Left renal cortex interstitium (tissue), 4 donors: ENCODE measurements at regions not wholly inside any gene's neighbourhood (a gene's known extent, or its start where the extent isn't known, plus 50 kb on each side); places are given as distances from the start of the nearest gene placed in this dataset.
"Not testable (repeated sequence)": the region's sequence is repeated elsewhere in the genome, so short reads cannot be mapped to it uniquely, and the experiment has no call there.

ENCODE experiments used
- DNase-seq, 4 donors: peaks; one replicate each; pipeline ENCODE4 v3.0.0-alpha.2; 2013; ENCODE audit warnings: low read depth in 4 of 4, low spot score in 2 of 4, missing footprints in 1 of 4

DNA sequence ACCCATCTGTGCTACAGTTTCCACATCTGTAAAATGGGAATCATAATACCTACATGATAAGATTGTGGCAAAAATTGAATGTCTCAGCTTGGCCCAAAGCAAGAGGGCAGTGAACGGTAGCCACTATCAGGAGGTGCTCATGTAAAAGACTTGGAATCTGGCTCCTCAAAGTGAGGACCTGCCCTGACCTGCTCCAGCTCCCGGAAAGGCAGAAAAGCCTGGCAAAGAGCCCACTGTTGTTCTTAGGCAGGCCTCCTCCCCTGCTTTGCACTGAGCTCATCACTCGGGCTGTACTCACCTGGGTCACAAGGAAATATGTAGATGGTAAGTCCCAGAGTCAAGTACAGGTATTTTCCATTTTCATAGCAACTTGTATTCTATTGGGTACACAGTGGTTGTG lies 250.7 kb upstream of the TBL1XR1 start:
- no peak for DNase-seq

DNA sequence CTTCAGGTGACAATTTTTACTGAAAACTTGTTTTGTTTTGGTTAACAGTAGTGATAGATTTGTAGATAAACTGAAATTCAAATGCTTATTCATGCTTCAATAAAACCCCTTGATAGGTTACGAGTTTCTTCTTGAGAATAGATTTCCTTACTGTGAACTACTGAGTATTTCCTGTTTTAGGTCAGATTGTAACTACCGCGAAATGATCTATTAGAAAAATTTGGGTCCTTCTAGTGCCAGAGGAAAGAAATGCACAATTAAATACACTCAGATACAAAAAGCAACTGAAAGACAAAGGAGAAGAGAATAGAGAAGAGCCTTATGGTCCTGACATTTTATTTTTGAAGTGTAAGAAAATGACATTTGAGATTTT lies 251.7 kb upstream of the TBL1XR1 start:
- no peak for DNase-seq

DNA sequence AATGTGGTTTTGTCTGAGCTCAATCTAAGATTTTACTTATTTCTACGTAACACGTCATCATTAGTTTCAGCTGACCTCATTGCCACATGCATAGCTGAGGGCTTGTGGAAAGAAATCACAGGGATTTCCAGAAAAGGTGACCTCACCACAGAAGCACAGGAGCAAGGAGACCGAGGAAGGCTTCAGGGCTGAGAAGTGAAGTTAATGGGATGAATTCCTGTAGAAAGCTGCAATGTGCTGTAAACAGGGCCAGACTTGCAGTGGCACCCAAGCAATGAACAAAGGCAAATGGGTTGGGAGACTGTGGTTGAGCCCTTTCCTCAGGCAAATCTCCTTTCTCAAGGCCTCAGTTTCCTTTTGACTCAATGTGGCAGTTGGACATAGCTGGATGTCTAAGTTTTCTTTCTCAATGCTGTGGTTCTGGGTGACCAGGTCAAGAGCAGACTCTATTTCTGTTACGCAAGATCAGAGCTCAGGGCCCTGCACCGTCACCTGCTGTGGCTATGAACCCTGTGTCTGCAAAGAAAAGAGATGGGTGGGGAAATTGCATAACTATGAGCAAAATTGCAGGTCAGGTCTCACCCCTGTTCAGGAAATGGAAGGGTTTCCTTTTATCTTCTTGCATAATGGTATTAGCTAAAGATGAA lies 252.2 kb upstream of the TBL1XR1 start:
- no peak for DNase-seq

DNA sequence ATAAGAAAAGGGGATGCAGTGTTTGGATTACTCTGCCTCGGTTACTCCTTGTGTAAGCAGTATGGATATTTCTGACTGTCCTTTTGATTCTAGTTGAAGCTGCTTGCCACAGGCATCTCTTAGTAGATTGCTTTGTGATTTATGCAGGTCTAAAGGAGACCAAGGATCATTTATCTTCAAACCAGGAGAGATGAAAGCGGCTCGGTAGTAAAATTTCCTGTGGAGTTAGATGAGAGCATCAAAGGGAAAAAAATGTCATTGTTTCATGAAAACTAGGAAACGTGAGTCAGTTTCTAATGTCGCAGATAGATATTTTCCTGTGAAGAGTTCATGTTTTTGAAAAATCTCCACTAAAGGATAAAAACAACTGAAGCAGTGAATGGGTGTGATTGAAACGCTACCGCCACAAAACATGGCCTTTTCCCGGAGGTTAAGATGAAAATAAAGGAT lies 254.0 kb upstream of the TBL1XR1 start:
- peak in 1 of 4 donors; percentile 66 for DNase-seq

DNA sequence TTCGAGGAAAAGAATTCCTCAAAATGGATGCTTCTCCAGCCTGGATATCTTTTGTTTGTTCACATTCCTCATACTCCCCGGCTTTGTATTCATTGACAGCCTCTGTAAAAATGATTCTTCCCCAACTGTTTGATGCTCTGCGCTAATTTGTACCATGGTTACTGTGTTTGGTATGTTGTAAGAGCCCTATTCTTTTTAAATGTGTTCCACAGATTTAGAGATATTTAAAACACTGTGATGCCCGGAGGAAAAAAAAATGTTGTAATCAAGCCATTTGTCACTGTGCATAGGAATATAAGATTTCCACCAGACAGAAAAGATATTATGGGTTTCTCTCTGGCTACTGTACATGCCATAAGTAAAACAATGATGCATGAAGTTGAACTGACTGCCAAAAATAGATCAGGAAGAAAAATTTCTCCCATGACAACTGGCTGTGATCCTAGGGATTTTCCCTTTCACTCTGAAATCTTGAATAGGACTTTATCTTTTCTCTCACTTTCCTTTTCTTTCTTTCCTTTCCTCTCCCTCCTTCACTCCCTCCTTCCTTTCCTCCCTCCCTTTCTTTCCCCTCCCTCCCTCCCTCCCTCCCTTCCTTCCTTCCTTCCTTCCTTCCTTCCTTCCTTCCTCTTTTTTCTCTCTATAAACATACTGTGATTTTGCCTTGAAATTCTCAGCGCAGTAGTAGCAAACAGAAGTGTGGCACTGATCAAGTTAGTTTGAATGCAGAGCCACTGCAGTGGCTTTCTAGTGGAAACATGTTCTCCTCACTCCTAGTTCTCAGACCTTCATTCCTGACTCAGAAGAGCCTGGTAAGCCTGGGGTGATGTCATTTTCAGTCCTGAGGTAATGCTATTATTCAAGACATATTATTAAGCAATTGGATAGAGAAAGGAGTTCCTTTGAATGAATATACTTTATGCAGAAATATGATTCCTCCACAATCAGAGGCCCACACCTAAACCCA lies 254.9 kb upstream of the TBL1XR1 start:
- no peak for DNase-seq

DNA sequence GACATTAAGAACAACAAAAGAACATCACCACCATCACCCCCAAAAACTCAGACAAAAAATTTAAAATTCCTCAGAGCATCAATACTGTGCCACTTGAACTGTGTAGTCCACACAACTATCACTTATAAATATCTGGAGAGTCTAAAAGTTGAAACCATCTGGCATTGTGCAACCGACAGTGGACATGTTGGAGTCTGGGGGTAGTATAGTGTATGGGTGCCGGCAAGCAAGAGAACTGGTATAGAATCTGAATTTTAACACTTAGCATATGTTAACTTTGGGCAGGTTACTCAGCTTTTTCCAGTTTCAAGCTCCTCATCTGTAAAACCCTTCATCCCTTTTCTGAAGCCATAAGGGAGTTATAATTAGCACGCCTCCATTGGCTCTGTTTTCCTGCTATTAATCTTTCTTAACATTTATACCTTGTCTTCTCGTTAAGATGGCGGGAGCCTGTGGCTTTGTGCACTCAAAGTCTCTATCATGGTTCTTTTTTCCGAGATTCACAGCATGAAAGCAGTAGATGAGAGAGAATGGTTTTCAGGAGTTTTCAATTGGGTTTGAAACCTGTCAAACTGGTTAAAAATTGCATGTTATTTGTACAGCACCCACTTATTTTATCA lies 255.7 kb upstream of the TBL1XR1 start:
- DNase-seq, result no peak

DNA sequence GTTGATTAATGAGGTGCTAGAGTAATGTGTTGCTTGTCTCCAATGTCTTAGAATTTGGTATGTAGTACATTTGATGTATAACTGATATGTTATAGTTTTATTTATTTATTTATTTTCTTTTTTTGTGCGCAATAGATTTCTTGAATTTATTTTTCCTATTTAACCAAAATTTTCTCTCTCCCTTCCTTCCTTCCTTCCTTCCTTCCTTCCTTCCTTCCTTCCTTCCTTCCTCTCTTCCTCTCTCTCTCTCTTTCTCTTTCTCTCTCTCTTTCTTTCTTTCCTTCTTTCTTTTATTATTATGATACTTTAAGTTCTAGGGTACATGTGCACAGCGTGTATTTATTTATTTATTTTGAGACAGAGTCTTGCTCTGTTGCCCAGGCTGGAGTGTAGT lies 256.2 kb upstream of the TBL1XR1 start:
- no peak for DNase-seq

DNA sequence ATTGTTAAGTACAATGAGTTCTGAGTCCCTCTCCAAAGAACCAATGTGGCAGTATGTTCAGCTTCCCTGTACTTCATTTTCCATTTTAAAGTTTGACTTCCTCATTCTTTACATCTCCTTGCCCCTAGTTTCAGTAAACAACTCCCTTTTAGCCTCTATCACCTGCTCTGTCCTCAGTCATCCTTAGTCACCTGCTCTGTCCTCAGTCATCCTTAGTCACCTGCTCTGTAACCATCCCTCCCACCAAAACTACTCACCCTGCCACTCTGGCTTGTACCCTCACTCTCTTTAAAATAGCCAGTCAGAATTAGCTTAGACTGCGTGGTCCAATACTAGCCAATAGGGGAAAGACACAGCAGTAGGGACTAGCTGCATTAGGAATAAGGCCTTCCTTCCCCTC lies 259.9 kb upstream of the TBL1XR1 start:
- not testable (repeated sequence) for DNase-seq

DNA sequence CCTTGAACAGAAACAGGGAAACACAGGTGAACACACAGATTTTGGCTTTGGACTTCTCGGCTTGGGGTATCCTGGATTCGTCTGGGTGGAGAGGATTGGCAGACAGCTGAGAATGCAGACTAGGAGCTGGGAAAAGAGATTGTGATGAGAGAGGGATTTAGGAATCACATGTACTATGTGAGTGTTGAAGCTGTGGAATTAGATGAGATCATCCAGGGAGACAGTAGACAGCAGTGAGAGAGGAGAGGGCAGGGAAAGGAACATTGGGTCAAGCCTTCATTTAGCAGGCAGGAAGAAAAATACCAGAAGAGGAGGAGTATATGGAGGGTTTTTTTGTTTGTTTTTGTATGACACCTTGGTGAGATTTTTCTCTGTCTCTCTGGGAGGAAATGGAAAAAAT lies 262.1 kb upstream of the TBL1XR1 start:
- DNase-seq, result no peak

DNA sequence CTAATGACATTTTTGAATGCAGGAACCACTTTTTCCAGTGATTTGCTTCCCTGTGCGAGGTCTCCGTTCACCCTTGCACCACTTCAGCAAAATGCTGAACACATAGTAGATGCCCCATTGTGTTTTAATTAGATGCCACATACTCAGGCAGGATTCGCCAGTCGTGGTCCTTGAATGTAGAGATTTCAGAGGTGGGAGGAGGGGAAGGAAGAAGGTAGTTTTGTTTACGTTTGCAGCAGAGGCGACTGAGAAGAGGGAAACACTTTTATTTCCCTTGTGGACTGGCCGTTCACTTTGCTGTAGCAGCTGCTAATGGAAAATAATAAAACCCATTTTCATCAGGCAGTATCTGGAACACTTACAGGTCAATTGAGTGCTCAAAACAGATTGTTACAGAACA lies 262.8 kb upstream of the TBL1XR1 start:
- DNase-seq, result no peak

DNA sequence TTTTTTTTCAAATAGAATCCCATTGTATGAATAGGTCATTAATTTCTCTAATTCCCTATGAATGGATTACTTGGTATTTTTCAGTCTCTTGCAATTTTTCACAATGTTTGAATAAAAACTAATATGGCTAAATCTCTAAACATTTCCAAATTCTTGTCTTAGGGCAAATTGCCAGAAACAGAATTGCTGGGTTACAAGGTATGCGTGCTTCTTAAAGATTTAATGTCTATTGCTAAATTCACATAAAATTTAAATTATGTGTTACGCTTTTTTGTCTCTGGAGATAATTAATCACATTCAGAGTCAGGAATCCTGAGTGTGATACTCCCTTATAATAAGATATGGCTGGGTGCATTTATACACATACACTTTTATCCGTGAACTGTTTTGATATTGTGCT lies 264.5 kb upstream of the TBL1XR1 start:
- no peak for DNase-seq

DNA sequence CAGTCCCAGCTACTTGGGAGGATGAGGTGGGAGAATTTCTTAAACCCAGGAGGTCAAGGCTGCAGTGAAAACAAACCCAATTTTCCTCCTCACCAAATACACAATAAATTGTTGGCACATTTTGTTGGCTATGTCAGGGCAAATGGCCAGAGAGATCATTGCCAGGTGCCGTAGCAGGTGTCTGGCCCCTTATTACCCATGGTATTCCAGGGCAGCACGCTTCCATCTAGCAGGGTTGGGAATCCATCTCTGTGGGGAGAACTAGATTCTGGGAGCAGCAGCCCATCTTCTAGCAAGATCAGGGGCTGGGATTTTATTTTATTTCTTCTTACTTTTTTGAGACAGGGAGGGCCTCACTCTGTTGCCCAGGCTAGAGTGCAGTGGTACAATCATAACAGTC lies 266.1 kb upstream of the TBL1XR1 start:
- DNase-seq, result not testable (repeated sequence)

DNA sequence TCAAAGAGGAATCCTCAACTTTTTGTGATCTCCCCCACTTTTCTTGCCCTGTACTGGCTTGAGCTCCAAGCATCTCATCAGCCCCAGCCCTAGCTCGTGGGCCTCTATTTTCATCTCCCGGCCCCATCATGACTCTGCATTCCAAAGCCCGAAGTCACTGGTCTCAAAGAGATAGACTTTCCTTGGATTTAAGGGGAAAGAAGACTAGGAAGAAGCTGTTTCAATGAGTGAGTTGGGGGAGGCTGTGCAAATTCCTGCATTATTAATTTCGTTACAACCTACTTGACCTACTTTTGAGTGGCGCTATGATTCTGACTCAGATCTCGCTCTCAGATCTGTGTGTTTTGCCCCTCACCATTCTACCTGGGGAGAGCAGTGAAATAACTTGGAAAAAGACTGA lies 266.6 kb upstream of the TBL1XR1 start:
- DNase-seq, result no peak

DNA sequence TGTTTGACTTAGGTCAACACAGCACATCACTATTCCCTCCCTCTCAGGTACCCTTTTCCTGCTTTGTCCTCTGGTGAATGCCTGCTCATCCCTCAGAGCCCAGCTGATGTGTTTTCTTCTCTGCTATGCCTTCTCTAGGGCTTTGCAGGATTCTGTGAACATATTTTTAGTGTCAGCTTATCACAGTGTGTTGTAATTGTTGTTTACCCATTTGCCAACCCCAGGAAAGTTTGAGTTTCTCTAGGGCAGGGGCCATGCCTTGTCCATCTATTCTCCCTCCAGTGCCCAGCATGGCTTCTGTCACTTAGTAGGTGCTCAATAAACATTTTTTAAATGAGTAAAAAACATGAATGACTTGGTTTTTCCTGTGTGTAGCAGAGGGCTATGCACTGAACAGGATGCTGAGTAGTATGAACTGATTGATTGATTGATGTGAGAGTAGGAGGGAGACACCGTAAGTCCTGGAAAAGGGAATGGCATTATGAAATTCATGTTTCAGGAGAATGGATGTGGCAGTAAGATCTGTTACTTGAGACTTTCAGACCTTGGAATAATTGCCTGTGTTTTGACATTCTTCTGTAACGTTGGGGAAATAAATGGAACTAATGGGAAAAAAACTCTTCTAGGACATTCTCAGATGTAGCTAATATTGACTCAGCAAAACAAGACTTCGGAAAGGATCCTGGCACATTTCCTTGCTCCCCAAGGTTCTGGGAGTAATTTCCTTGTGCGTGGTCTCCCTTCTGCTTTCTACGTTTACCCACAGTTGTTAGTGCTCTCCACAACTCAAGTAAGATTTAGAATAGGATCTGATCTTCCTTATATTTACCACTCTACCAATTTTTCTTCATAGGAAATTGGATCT lies 267.3 kb upstream of the TBL1XR1 start:
- DNase-seq, result no peak

DNA sequence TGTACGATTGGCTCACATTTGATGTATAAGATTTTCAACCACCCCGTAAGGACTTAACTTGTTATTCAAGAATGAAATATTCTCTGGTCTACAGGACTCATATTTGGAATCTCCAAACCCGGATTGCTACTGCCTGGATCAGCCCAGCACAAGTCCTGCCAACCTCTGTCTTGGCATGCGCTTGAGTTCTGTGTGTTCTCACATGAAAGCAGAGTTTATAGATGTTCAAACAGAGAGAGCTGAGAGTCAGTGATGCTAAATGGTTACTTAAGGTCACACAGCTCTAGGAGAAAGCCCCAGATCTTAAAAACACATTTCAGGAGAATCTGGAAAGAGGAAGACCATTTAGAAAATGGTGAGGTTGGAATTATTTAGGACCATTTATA lies 268.0 kb upstream of the TBL1XR1 start:
- DNase-seq, result no peak

DNA sequence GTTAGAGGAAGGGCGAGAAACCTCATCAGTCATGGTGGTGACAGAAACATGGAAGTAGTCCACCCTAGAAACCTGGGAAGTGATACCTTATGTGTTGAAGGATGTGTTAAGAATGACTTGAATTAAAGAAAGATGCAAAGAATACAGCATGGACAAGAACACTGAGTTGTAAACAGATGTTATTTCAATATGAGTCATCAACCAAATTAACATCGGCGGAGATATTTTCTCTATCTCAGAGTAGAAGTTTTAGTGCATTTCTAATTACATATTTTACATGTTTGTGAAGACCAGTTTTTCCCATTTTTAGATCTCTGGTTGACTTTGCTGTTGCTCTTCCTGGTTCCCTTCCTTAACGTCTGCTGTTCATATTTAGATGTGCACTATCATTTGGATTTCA lies 268.8 kb upstream of the TBL1XR1 start:
- DNase-seq, result no peak

DNA sequence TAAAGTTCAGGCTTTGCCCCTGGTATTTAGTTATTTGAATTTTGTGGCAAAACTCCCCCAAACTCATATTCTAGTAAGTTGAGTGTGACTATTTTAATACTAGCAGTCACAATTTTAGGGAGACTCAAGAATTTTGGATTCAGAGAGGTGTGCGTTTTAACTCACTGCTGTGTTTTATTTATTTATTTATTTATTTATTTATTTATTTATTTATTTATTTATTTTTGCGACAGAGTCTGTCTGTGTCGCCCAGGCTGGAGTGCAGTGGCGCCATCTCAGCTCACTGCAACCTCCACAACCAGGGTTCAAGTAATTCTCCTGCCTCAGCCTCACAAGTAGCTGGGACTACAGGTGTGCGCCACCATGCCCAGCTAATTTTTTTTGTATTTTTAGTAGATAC lies 269.3 kb upstream of the TBL1XR1 start:
- DNase-seq, result not testable (repeated sequence)

DNA sequence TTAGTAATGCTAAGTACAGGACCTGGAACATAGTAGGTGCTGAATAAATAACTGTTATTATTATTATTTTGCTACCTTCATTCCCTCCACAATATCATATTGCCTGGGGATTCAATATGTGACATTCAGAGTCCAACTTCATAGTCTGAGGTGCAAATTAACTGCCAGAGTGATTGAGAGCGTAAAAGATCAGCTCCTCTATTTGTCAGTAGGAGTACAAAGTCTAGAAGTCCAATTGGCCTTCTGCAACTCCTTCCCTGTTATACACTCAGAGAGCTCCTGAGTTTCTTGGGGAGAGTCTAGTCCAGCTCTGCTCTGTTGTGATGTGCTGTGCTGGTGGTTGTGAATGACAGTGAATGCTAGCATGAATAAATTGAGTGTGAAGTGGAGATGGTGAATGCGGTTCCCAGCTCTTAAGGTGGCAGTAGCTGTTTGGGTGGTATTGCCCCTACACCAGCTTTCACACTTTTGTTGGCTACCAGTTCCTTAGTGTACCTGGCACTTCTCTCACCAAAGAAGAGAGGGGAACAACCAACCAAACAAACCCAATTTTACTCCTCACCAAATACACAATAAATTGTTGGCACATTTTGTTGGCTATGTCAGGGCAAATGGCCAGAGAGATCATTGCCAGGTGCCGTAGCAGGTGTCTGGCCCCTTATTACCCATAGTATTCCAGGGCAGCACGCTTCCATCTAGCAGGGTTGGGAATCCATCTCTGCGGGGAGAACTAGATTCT lies 270.1 kb upstream of the TBL1XR1 start:
- DNase-seq, result no peak

DNA sequence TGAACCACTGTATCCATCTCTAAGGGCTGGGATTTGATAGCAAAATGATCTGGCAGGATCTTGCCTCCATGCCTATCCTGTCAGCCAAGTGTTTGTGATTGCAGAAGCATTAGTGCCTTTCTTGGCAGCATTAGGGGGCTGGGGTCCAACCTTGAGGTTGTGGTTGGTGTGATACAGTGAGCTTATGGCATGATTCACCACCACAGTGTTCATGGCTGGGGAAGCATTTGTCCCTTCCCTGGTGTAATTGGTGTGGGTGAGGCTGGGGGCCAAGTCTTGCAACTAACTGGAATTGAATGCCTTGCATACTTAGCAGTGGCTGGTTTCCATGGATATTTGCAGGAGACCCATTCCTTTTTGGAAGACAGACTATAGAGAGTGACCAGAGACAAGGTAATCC lies 271.0 kb upstream of the TBL1XR1 start:
- no peak for DNase-seq

DNA sequence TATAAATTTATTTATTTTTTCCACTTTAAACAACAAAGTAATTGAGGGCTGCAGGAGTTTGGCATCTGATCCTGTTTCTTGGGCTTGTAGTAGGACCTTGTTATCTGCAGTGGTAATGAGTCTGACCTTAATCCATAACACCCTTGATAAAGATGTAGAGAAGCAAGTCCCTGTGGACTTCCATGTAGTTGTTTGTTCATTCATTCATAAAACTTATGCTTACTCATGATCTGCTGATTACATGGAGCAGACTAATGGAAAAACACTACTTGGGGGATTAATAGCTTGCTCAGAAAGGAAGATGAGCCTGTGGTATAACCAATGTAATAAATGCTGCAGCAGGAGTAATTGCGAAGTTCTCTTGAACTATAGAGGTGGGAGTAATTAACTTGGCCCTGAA lies 271.5 kb upstream of the TBL1XR1 start:
- DNase-seq, result no peak
